Right lobe of liver (tissue), 6 donors: ENCODE measurements at regions not wholly inside any gene's neighbourhood (a gene's known extent, or its start where the extent isn't known, plus 50 kb on each side); places are given as distances from the start of the nearest gene placed in this dataset.

Source experiments
- ATAC-seq, 4 donors: fragments of 200-7000 bp; cut with Tn5 transposase; one replicate each; pipeline ENCODE4 v1.9.1; 2020; ENCODE audit warnings: mild to moderate bottlenecking in 4 of 4, moderate library complexity in 4 of 4
- DNase-seq, 3 donors: peaks; one replicate each; pipeline ENCODE4 v3.0.0-alpha.2; 2020
- H3K27ac ChIP-seq, 3 donors: fragments of 200-600 bp; one replicate each; pipeline ENCODE4 v1.8.0; 2022
- H3K27me3 ChIP-seq, 2 donors: fragments of 200-600 bp; one replicate each; pipeline ENCODE4 v1.8.0; 2022
- H3K36me3 ChIP-seq, 4 donors: fragments of 200-600 bp; sonication (generic) in 1 of 4; one replicate each; pipeline versions ENCODE4 v1.5.1 to v1.8.0; 2017 to 2022; ENCODE audit warnings: control low read depth in 1 of 4
- H3K4me1 ChIP-seq, 4 donors: fragments of 200-600 bp; sonication (generic) in 1 of 4; one replicate each; pipeline versions ENCODE4 v1.5.1 to v1.8.0; 2017 to 2022; ENCODE audit warnings: control low read depth in 1 of 4
- H3K4me3 ChIP-seq, 3 donors: fragments of 200-600 bp; one replicate each; pipeline ENCODE4 v1.8.0; 2022
- H3K9me3 ChIP-seq, 4 donors: fragments of 200-600 bp; sonication (generic) in 1 of 4; one replicate each; pipeline versions ENCODE4 v1.5.1 to v1.8.0; 2017 to 2022; ENCODE audit warnings: control low read depth in 1 of 4
- CTCF ChIP-seq, 4 donors: fragments of 200-600 bp in 3 of 4; fragments of 450-650 bp in 1 of 4; IDR thresholded peaks; one replicate each; pipeline versions ENCODE4 v1.5.1 to v1.8.0; 2016 to 2022; ENCODE audit warnings: antibody characterized with exemption in 4 of 4, mild to moderate bottlenecking in 2 of 4
- POLR2A ChIP-seq: fragments of 450-650 bp; IDR thresholded peaks from one replicate; pipeline ENCODE4 v1.6.1; 2017; ENCODE audit warnings: antibody characterized with exemption, mild to moderate bottlenecking
- WGBS: methylation state at CpG from one replicate; pipeline ENCODE4 v1.1.6; 2018; ENCODE audit warnings: low coverage, low lambda C conversion rate; ENCODE audit not compliant: insufficient coverage; ENCODE audit errors: missing lambda C conversion rate; 5-methylcytosine and 5-hydroxymethylcytosine counted together
- intact Hi-C, 2 donors: fragments of 100-400 bp; cut with DNase I; formaldehyde crosslinking; loops; one replicate each; pipeline versions ENCODE4 v1.11.2 to v1.14.1; 2022
- donor health status: DM: no; HTN: yes; CAD: no.
- donor health status: DM: no; HTN: no; CAD: no.
- donor health status: DM: no; HTN: no; CAD: no.
- donor health status: DM: no; HTN: yes; CAD: no.
- donor health status: DM: no; HTN: yes; CAD: no.

DNA sequence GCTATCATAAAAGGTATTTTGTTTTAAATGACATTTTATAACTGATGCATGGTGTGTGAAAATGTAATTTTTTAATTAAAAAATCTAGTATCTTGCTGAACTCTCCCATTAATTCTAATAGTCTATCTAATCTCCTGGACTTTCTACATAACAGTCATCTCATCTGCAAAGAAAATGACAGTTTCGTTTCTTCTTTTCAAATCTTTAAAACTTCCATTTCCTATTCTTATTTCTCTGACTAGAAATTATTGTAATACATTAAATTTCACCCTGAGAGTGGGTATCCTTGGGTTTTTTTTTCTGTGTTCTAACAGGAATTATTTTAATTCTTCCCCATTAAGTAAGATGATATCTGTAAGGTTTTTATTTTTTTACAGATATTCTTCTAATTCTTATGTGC, 120.1 kb downstream of the KCNF1 start:
- Histone ChIP-seq H3K4me1 (peaks cover 0 to 11% (median 3%) of the 10 kb centered on the region in 4 donors), H3K27me3 (no peaks in the 10 kb centered on the region), H3K9me3 (no peaks in the 10 kb centered on the region), H3K27ac (no peak overlapping the region), H3K36me3 (no peaks in the 10 kb centered on the region), H3K4me3 (no peak overlapping the region)
- intact Hi-C loops = no loop called here
- WGBS = 40% methylated on average over 1 of the region's 1 CpG
- no peak for TF ChIP-seq POLR2A
- TF ChIP-seq CTCF (IDR thresholded peaks at IDR 0.05) = no peak
- ATAC-seq (no peak), DNase-seq (no peak)

DNA sequence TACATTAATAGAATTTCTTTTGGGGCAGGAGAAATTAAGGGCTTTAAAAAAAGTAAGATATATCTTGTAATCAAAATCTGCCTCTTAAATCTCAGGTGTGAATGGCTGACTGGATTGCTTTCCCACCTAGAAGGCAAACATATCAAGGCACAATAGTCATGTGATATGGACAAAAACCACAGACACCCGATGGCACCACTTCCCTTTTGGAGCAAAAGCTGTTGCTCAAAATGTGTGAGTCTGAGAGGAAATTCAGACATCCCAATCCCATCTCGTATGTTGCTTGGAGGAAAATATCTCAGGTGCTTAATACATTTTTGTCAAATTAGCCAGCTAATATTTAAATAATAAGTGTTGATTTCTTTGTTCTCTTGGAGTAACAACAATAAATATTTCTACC, 120.7 kb downstream of the KCNF1 start:
- 33% methylated on average over 2 of the region's 2 CpGs for WGBS
- TF ChIP-seq POLR2A (no peak), CTCF (IDR thresholded peaks at IDR 0.05) (no peak)
- Histone ChIP-seq H3K36me3 (no peaks in the 10 kb centered on the region), H3K9me3 (no peaks in the 10 kb centered on the region), H3K4me3 (no peak overlapping the region), H3K4me1 (peaks cover 0 to 11% (median 3%) of the 10 kb centered on the region in 4 donors), H3K27ac (no peak overlapping the region), H3K27me3 (no peaks in the 10 kb centered on the region)
- intact Hi-C loops = no loop called here
- DNase-seq = no peak
- no peak for ATAC-seq

GRCh38 chr2:11033114-11033513, 121.4 kb downstream of the KCNF1 start:
- Histone ChIP-seq H3K36me3 (no peaks in the 10 kb centered on the region), H3K4me3 (no peak overlapping the region), H3K4me1 (peaks cover 0 to 11% (median 3%) of the 10 kb centered on the region in 4 donors), H3K27me3 (no peaks in the 10 kb centered on the region), H3K27ac (no peak overlapping the region), H3K9me3 (no peaks in the 10 kb centered on the region)
- intact Hi-C loops = no loop called here
- 25% methylated on average over 1 of the region's 1 CpG for WGBS
- ATAC-seq (no peak), DNase-seq (no peak)
- TF ChIP-seq CTCF (IDR thresholded peaks at IDR 0.05) = no peak
- no peak for TF ChIP-seq POLR2A

DNA sequence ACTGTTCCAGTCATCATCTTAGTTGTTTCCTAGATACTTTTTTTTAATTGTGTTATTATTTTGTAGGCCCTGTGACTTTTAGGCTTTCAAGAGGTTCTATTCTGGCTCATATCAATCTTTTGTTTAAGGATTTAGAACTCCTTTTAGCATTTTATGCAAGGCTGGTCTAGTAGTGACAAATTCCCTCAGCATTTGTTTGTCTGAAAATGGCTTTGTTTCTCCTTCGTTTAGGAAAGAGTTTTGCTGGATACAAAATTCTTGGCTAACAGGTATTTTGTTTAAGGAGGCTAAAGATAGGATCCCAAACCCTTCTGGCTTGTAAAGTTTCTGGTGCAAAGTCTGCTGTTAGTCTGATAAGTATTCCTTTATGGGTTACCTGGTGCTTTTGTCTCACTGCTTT, 116.6 kb upstream of the SLC66A3 start:
- intact Hi-C loops = no loop called here
- TF ChIP-seq POLR2A = no peak
- Histone ChIP-seq H3K4me3 (no peak overlapping the region), H3K36me3 (no peaks in the 10 kb centered on the region), H3K9me3 (no peaks in the 10 kb centered on the region), H3K27ac (no peak overlapping the region), H3K27me3 (no peaks in the 10 kb centered on the region), H3K4me1 (no peaks in the 10 kb centered on the region)
- 40% methylated on average over 1 of the region's 1 CpG for WGBS
- no peak for ATAC-seq
- DNase-seq = no peak

DNA sequence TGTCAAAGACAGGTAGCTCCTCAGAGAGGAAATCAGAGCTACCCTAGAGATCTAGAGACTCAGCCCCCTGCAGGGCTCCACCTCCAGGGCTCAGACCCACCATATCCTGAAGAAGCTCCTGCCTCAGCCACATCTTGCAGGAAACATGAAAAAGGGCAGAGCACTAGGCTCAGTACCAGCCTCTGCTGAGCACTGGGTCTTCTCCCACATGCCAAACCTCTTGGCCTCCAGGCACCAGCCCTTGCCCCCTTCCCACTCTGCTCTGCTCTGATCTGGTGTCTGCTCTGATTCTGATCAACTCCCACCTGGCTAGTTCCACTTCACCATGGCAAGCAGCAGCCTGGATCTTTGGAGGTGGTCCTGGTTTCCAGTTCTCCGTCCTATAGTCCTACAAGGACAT, 114.3 kb upstream of the SLC66A3 start:
- ATAC-seq (no peak), DNase-seq (no peak)
- Histone ChIP-seq H3K4me1 (no peaks in the 10 kb centered on the region), H3K27ac (no peak overlapping the region), H3K9me3 (no peaks in the 10 kb centered on the region), H3K36me3 (no peaks in the 10 kb centered on the region), H3K4me3 (no peak overlapping the region), H3K27me3 (no peaks in the 10 kb centered on the region)
- intact Hi-C loops = no loop called here
- no peak for TF ChIP-seq CTCF (IDR thresholded peaks at IDR 0.05)
- no peak for TF ChIP-seq POLR2A
- WGBS = 55% methylated on average over 1 of the region's 1 CpG
